GM21528 (cell line): ENCODE measurements at regions not wholly inside any gene's neighbourhood (a gene's known extent, or its start where the extent isn't known, plus 50 kb on each side); places are given as distances from the start of the nearest gene placed in this dataset.

ENCODE experiments used
- ATAC-seq: cut with Tn5 transposase; IDR thresholded peaks from one replicate; pipeline ENCODE4 v1.9.1; 2021; ENCODE audit warnings: mild to moderate bottlenecking, moderate library complexity; ENCODE audit not compliant: unreplicated experiment, low FRiP score

DNA sequence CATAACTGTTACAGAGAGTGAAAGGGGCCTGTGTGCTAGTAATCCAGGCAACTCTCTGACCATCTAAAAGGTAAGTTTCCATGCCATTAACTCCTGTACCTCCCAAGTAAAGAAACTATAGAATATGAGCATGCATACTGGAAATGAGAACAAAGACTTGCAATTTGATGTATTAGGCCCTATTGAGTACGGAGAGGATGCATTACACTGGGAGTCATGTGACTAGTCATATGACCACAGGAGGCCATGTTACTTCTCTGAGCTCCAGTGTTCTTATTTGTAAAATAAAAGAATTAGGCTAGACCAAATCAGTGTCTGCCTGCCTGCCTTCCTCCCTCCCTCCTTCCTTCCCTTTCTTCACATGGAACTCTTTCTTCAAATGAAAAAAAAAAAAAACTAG, 440.1 kb upstream of the CCDC196 start:
- no peak for ATAC-seq

DNA sequence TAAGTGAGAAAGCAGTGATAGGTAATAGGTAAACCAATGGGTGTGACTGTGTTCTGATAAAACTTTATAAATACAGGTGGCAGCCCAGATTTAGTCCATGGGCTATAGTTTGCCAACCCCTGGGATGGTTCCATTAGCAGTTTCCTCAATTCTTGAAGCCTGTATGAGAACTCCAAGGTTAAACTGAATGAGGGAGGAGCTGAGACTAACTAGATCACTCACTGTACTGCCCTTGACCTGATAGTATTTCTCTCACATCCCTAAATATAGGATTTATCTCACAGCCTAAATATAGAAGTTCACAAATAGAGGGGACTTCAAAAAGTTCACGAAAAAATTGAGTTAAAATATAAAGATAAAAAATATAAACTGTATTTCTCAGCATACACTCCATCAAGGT, 439.6 kb upstream of the CCDC196 start:
- no peak for ATAC-seq

DNA sequence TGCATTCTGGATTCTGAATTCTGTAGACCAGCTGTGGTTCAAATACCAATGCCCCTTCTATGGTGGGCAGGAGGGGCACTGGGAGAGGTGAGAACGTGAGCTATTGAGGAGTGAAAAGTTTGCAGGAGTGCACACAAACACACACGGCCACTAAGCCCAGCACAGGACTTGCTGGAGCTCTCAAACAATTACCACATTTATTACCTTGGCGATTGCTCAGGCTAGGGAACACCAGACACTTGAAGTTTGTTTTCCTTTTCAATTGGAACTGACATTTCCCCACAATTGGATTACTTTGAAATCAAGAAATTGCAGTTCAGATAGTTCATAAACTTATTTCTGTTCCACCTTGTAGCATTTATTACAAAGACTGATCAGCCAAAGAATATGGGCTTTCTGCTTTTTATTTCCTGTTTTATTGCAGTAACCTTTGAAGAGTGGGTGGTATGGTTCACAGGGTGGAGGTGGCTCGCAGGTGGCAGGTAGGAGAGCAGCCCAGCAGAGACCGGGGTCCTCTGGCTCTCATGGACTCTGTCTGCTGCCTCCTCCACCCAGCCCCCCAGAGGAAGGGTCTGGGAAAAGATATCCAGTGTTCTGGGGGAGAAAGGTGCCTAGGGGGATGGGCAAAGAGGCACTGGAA, 429.8 kb upstream of the CCDC196 start:
- ATAC-seq: no peak

DNA sequence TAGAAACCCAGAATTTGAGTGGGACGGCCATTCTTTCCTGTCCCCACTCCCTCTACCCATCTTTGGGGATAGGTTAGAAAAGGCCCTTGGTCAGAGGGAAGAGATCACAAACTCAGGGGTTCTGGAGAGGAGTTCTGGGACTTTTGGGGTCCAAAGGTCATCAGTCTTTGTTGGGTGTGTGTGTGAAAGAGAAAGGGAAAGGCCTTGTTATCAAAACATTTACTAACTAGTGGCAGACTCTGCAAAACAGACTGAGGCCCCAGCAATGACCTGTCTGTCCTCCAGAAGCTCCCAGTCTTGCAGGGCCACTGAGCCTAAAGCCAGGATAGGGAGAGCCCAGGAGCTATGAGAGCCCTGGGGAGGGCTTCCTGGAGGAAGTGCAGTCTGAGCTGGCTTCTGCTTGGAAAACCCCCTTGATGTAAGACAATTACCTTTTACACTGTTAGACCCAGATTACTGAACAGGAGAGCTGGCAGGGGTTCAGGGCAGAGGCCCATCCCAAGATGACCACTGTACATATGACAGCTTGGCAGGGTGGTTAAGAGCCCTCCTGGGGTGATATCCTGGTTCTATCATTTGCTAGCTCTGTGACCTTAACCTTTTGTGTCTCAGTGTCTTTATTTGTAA, 429.1 kb upstream of the CCDC196 start:
- ATAC-seq: no peak

DNA sequence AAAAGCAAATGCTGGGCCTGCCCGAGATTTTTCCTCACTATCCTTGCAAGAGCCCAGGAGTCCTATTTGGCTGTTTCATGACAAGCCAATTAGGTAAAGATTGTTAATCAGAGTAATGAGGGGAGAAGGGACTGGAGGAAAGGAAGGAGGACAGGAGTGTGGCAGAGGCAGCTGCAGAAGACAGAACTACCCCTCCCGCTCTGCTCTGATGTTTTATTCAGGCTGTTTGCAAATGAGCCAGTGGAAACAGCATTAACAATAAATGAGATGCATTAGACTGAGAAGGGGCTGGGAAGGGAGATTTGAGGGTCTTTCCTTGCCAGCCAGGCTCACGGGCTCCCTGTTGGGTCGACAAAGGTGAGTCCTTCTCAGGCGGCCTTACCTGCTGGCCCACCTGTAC, 421.0 kb upstream of the CCDC196 start:
- ATAC-seq: no peak

DNA sequence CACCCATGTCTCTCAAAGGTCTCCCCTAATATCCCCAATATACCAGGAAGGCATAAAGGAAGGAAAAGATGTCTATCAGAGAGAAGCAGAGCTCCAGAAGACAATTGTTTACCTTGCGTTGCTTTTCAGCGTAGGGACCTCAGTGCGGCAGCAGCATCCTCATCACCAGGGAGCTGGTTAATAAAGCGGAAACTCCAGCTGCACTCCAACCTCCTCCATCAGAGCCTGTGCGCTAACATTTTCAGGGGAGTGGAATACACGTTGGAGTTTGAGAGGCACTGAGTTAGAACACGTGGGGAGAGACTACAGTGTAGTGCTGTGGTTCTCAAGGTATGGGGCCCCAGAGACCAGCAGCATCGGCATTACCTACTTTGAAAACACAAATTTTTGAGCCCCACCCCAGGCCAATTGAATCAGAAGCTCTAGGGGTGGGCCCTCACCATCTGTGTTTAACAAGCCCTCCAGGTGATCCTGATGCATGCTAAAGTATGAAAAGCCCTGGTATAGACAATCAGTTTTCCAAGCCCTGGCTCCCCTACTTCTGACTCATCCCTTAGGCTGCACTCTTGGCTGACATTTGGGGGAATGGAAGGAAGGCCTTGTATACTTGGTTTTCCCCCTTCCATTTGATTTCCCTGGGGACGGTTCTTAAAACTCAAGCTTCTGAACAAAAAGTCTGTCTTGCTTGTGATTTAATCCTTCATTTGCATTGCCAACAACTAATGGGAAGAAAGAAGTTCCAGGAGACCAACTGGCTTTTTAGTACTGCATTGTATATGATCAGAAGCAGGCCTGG, 419.0 kb upstream of the CCDC196 start:
- ATAC-seq: no peak

DNA sequence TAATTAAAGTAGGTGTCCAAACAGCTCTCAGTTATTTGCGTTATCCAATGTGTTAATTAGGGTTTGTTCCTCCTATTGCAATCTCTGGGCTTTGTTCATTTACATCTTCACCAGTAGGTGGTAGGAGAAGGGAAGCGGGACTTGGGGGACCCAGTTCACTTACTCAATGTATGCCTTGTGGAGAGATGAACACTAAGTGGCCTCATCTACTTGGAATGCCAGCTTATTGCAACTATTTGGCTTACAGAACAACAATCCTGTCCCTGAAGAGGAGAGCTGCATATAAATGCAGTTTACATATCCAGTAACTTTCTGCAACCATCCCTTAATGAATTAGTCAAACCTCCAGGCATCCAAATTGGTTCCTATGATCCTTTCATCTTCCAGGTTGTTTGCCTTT, 417.1 kb upstream of the CCDC196 start:
- ATAC-seq: no peak

DNA sequence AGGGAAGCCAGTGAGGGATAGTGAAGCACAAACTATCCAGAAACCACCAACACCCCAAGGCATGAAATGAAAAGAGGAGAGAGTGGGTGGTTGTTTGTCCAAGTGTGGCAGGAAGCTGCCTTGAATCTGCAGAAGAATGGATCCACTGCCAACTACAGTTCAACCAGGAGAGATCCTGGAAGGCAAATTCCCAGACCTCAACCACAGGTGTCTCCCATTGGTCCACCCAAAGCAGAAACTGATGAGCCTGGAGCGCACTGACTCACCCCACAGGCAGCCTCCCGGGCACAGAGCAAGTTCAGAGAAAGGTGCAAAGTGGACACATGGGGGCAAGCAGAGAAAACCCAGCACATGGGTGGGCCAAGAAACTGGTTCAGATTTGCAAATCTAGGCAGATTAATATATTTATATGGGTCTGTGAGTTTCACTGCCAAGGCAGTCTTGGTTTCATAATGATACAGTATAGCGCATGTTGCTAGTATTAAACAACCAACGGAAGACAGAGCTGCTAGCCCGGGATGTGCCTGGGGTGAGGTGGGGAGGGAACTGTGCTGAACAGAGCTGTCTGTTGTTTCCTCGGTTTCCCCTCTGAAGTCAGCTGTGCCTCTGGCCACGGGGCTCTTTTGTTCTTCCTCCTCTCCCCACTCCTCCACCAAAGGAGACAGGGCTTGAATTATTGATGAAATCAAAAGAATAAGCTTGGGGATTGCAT, 416.2 kb upstream of the CCDC196 start:
- no peak for ATAC-seq

DNA sequence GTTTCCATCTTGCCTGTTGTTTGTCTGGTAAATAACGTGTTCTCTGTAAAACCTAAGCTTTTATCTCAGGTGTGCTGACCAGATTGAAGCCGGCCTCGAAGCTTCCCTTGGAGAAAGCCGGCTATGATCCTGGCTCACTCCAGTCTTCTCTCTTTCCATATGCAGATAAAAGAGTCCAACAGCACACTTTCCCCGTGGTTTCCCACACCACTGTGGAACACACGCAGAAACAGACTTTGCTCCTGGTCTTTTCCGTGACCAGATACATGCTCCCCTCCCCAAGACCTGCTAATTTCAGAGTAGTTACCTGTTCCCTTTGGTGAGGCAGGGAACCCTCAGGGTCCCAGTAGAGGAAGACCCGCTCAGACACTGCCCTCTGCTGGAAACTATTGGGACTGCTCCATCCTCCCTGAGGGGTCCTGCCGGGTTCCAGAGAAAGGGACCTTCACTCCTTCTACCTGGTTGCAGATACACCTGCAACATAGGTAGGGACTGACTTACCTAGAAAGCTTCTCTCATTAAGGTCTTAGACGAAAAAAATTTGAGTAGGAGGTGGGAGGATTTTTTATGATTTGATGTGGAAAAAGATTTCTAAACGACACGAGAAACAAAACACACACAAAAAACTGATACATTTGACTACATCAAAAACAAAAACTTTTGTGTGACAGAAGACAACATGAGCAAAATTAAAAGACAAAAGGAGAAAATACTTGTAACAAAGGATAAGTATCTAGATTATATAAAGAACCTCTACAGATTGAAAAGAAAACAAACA, 415.4 kb upstream of the CCDC196 start:
- ATAC-seq: peak; percentile 54

DNA sequence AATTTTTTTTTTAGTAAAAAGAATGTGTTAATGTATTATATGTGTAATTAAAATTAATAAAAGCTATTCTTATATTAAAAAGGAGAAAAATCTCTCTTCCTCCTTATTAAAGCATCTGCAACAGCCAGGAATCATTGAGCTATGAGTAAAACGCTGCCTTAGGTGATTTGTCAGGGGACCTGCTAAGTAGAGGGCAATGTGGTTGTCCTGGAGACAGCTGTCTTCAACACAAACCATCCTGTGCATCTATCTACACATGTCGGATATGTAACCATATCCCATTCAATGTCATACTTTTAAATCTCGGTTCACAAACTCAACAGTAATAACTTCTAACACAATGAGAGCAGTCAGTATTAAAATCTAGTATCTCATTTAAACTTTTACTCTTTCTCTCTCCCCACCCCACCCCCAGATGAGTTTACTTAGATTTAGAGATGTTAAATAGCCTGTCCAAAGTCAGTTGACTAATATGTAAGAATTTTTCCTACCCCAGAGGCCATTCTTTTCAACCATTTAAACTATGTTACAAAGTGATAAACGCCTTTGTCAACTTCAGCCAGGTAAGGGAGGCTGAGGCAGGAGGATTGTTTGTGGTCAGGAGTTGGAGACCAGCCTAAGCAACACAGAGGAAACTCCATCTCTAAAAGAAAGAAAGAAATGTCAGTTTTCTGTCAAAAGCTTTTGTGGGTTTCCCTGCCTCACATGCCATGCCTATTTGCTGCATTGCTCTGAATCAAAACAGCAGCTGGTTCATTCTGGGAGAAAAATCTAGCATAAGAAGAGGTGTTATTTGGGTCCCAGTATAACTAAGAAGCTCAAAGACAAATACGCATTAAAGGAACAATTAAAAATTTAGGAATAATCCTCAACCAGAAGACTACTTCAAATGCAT, 413.7 kb upstream of the CCDC196 start:
- no peak for ATAC-seq

DNA sequence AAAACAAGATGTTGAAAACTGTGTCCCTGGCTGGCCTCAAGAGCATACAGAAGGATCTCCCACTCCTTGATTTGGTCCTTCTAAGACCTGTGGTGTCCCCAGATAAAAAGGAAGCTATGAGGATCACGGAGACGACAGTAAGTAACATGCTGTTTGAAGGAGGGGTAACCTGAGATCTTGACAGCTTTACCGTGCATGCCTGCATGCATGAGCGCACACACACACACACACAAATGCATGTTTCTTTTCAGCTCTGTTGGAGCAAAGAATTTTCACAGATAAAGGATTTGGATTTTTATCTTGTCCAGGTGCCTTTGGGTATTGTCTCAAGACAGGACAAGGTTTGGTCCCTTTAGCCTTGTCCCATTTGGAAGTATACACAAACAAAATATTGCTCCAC, 411.6 kb upstream of the CCDC196 start:
- ATAC-seq: no peak

DNA sequence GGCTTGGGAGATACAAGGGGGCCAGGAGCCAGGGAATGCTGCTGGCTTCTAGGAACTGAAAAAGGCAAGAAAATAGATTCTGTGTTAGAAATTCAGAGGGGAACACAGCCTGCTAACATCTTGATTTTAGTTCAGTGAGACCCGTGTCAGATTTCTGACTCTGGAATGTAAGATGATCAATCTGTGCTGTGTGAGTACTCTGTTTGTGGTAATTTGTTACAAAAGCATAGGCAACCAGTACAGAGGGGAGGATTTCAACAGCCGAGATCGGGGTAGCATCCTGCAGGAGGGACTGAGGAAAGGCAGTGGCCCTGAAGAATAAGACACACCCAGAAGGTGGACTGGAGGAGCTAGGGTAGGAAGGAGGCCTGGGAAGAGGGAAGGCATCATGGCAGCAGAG, 410.0 kb upstream of the CCDC196 start:
- no peak for ATAC-seq

DNA sequence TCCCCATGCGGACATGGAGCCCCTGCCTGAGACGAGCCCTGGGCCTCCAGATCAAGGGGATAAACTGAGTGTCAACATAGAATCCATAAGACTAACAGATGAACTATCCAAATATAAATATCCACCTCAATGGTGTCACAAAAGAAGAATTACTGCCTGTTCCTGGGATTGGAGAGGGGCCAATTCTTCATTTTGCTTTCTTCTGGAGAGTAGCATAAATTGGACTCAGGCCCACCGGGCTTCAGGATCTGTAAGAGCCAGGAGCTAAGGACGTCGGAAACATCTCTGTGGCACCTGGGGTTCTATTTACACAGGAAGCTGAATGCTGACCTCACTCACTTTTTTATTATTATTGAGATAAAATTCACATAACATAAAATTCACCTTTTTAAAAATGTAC, 408.2 kb upstream of the CCDC196 start:
- no peak for ATAC-seq

DNA sequence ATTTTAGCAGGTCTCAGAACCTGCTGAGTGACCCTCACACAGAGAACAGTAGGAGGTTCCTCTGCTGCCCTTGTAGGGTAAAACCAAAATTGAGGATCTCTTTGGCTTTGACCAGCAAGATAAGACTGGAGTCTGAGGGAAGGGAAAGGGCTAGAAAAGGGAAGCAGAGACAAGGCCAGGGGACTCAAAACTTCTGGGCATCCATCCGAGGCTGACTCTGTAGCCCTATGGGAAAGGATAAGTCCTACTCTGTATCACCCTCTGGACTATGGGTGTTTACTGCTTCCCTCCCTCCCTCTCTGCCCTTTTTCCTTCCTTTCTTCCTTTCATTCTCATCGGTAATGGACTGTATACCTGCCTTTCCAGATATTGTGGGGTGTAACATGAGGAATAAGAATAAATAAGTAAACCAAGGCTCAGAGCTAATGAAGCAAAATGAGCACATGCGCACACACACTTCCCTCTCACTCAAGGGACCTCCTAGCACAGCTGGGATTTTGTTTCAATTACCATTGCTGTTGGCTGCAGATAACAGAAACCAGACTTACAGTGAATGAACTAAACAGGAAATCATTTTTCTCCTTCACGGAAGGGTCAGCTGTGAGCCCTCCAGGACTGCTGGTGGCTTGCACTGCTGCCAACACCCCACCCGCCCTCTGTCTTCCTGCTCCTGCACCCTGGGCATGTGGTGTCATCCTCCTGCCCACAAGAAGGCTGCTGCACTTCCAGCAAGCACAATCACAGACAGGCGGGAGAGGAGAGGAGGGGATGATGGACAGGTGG, 404.4 kb upstream of the CCDC196 start:
- ATAC-seq: no peak

DNA sequence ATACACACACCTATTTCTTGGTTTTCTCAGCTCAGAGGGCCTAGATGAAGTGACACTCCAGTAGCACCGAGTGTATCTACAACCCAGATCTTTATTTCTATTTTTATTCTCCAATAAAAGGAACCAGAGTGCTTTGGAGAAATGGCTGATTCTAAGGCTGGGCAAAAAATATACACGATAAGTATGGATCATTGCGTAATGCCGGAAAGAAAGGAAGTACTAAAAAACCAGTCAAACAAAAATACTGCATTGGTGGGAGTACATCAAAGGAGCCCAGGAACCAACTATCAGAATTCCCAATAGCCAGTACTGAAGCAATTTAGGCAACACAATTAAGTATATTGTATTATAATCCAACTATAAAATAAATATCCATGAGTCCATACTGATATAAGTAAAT, 400.9 kb upstream of the CCDC196 start:
- no peak for ATAC-seq

DNA sequence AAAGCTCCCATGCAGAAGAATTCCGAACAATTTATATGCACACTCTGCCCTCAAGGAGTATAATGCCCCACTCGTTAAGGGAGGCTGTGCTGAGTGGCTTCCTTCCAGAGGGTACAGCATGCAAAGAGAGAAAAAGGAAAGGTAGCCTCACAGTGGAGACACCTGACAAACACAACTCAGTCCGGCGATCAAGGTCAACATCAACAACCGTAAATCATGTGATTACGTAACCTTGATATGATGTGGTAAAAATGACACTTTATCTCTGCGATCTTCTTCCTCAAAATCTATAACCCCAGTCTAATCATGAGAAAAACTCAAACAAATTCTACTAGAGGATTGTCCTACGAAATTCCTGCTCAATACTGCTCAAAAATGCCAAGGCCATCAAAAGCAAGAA, 400.5 kb upstream of the CCDC196 start:
- no peak for ATAC-seq

DNA sequence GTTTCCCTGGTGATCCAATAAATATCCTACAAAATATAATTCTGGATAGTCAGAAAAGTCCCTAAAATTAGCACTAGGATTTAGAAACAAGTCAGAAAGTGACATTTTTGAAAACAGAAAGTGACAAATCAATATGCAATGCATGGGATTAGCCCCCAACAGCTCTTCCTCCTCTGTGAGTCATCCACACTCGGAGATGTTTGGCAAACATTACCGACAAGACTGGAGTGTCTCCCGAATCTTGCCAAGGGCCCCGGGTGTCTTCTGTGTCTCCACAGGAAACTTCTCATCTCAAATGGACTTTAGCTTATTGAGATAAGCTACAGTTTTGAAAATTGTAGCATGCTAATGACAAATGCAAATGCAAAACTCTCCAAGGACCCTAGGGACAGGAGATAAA, 398.9 kb upstream of the CCDC196 start:
- no peak for ATAC-seq

DNA sequence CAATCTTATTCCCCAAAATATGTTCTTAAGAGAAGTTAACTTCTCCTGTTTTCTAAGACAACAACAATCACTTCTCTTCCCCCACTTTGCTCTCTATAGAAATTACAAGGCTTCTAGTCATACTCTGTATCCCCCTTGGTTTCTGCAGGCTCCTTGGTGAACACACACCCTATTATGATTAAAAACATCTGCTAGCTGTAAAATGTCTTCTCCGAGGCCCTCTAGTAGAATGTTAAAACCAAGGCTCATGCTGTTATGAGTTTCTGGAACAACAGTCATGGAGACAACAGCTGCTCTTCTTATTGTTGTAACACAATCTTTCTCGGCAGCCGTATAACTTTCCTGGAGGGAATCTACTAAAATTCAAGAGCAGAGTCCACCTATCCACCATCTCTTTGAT, 397.5 kb upstream of the CCDC196 start:
- no peak for ATAC-seq

DNA sequence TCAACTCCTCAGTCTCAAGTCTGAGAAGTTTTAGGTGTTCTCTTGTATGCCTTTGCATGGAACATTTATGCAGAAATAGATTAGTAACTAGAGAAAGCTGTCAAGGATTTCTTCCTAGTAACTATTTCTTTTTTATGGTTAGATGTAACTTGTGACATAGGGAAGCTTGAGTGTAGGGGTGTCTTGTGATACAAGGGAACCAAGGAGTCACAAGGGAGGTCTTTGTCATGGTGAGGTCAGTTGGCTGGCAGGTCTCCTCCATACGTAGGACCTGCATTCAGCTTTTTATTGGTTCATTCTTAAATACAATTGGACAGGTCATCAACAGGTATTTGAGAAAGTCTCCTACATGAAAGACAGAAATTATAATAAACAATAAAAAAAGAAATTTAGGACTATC, 394.0 kb upstream of the CCDC196 start:
- no peak for ATAC-seq
